Left cardiac atrium (tissue), 2 donors: ENCODE measurements at regions not wholly inside any gene's neighbourhood (a gene's known extent, or its start where the extent isn't known, plus 50 kb on each side); places are given as distances from the start of the nearest gene placed in this dataset.

Experiments
- microRNA-seq, 2 donors: library from miRNA; unstranded; fragments of <30 nt; microRNA quantifications; one replicate each; pipeline ENCODE4 v1.2.0, GENCODE V29; 2020
- donor health status: DM: no; HTN: yes; CAD: no; lungs with severe emphysema.
- donor health status: DM: yes; HTN: yes; CAD: no.

Small RNAs in the stretch of these regions (microRNA-seq; reads per million reads assigned to microRNA genes)
- gene MIR4433A (0 reads per million in 2 donors), gene MIR4433B (0 reads per million in 2 donors)
